NCI-H82 treated with DMSO at 0.1 percent for 48 hours (cell line): ENCODE measurements at regions not wholly inside any gene's neighbourhood (a gene's known extent, or its start where the extent isn't known, plus 50 kb on each side); places are given as distances from the start of the nearest gene placed in this dataset.

Experiments
- DNase-seq: peaks from one replicate; lab custom pipeline; 2025; ENCODE audit not compliant: unreplicated experiment; lab: John Stamatoyannopoulos, UW

GRCh38 chr1:55611123-55611522 is 396.0 kb upstream of the USP24 start:
- no peak for DNase-seq

DNA sequence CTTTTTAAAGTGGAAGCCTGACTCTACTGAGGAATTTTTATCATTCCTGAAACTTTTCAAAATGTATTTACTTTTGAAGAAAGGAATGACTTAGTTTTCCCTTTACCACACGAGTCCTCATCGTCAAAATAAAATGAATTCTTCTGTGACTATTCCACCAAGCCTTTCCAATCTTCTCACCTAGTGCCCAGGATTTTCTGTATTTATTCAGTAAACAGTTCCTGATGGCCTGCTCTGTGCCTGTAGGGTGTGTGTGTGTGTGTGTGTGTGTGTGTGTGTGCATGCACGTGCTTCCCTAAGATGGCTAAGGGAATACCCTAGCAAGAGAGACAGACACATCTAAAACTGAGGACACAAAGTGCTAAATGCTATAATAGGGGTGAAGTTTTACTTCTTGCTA is 395.0 kb upstream of the USP24 start:
- no peak for DNase-seq

DNA sequence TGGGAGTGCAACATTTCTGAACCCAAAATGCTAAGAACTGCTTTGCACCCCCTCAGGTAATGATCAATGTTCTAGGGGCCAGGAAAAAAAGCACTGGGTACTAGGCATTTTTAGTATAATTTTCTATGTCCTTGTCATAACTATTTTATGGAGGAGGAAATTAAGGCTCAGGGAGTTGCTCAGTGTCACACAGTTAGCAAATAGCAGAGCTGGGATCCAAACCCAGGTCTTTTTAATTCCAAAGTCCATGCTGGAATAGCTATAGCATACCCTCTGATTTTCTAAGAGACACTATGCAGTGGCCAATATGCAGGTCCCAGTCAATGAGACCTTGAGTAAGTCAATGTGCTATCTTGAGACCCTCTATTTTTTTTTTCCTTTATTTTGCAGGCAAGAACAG is 394.5 kb upstream of the USP24 start:
- DNase-seq = no peak

DNA sequence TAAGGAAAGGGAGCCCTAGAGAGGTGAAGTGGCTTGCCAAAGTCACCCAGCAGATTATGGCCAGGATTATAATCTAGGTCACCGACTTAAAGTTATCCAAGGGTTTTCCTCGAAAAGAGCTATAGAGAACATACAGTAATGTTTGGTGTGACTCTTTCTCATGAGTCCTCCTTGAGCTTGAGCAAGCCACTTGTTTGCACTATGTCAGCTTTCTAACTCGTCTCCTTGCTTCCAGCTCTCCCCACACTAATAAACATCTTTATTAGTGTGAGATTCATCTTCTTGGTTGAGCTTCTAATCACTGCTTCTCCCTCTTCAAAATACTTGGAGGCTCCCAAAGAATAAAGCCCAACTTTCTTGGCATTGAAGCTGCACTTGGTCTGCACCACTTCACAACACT is 390.0 kb upstream of the USP24 start:
- DNase-seq = no peak

DNA sequence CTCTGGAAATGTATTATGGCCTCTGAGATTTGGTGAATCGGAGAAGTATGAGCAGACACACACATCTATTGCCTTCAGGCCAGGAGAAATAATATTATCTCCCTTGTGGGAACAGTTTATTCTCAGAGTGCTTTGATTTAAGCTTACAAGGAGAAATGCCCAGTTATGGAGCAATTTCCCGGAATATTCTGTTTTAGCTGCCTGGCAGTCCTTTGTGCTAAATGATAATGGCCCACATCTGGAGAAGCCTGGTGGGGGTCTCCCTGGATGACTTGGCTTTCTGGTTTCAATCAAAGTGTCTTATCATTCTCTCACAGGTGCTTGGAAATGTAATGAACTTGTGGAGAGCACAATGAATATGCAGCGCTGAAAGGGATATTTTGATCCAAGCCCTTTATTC is 389.6 kb upstream of the USP24 start:
- DNase-seq = no peak

- DNase-seq = no peak
Observed at GRCh38 chr1:55604179-55604578, 389.0 kb upstream of the USP24 start.

- no peak for DNase-seq
Observed at GRCh38 chr1:55600242-55600641, 385.1 kb upstream of the USP24 start.

GRCh38 chr1:55597910-55598309 is 382.7 kb upstream of the USP24 start:
- no peak for DNase-seq

DNA sequence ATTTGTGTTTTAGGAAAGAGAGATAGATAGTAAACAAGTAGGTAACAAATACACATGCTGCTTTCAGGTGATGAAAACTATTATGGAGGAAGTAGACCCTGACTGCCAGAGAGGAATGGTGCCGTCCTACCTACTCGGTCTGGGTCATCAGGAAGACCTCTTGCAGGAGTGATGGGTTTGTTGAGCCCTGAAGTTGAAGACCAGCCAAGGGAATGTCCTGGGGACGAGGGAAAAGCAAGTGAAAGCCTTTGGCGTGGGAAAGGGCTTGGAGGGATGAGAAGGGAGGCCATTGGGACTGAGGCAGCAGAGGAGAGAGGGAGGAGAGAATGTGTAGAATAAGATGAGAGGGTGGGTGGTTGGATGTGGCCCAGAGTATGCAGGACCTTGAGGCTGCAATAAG is 379.5 kb upstream of the USP24 start:
- DNase-seq = no peak

- no peak for DNase-seq
Observed at GRCh38 chr1:55593298-55593697, 378.1 kb upstream of the USP24 start.

DNA sequence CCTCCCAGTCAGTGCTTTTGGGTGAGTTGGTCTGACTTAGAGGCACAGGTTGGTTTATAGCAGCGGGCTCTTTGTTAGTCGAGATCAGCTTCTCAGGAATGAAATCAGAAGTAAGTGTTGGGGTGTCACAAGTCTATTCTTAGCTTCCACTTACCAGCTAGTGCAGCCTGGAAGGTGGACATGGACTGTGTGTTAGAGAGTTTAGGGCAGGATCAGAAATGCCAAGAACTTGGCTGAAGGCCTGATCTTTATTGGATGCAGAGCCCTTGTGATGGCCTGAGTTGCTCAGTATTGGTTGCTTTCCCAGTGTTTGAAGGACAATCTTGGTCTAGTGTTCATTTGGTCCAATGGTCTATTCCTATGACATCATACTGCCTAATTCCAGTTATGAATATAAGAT is 377.0 kb upstream of the USP24 start:
- no peak for DNase-seq

GRCh38 chr1:55589671-55590297 is 374.6 kb upstream of the USP24 start:
- DNase-seq = no peak

DNA sequence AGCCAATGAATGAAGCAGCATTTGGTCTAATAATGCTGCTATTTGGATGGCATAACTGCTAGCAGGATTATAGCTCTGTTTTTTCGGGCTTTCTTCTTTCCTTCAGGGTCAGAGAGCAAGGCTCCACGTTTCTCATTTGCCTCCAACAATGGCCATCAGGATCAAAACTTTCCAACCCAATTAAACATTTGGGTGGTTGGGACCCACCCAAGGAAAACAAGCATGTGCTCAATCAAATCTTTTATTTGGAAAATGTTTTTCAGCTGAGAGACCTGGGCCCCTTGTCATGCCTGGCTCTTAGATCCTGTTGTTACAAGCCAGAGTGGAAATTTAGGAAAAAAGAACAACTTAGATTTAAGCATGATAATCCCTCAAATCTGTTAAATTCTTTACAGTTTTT is 373.1 kb upstream of the USP24 start:
- DNase-seq = no peak

GRCh38 chr1:55586771-55587170 is 371.6 kb upstream of the USP24 start:
- DNase-seq = no peak

- DNase-seq = no peak
Observed at GRCh38 chr1:55585402-55585792, 370.2 kb upstream of the USP24 start.

DNA sequence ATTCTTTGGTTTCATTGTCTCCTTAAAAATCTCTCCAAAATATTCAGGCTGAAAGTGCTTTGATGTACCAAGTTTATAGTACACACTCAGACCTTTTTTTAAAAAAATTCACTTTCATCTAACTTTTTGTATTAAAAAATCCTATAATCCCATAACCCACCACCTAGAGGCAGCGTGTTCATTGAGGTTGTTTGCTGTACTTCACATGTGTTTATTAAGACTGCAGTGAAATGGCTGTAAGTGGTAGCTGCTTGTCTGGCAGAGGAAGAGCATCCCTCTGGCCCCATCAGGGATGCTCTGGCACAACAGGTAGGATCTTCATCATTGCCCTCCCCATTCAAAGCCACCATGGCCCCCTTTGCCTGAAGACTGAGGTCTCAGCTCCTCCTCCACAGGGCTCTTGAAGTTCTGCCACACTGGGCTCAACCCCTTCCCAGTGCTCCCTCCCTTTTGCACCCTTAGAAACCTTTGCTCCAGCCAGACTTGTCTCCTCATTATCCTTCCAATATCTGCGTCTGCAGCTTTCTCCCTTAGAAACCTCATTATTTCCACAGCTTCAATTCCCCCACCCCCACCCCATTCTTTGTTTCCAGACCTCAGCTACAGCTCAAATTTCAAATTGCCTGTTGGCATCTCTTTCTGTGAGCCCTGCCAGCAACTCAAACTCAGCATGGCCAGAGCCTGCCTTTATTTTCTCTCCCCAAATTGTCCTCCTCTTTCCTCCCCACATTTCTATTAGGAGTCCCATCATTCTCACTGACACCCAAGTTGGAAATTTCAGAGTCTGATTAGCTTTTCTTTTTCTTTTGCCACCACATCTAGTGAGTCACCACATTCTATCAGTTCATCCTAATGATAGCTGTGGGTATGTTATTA is 369.6 kb upstream of the USP24 start:
- no peak for DNase-seq

GRCh38 chr1:55582084-55582483 is 366.9 kb upstream of the USP24 start:
- no peak for DNase-seq

DNA sequence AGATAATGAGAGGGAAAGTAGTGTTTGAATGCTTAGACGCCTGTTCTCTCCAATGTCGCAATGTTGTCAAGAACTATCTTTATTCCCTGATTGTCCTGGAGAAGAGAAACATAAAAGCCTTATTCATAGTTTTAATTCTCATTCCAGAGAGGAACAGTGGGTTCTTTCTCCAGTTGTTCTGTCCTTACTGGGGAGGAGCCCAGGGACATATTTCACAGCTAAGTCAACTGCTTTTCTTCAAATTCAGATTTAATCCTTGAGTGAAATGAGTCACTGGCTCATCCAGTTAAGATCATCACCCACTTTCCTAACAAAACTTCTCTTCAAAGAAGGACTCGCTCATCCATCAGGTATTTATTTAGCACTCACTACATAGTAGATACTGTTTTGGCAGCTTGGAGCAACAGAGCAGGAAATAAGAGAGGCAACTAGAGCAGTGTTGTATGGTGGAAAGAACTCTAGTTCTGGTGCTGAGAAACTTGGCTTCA is 365.7 kb upstream of the USP24 start:
- DNase-seq = no peak

DNA sequence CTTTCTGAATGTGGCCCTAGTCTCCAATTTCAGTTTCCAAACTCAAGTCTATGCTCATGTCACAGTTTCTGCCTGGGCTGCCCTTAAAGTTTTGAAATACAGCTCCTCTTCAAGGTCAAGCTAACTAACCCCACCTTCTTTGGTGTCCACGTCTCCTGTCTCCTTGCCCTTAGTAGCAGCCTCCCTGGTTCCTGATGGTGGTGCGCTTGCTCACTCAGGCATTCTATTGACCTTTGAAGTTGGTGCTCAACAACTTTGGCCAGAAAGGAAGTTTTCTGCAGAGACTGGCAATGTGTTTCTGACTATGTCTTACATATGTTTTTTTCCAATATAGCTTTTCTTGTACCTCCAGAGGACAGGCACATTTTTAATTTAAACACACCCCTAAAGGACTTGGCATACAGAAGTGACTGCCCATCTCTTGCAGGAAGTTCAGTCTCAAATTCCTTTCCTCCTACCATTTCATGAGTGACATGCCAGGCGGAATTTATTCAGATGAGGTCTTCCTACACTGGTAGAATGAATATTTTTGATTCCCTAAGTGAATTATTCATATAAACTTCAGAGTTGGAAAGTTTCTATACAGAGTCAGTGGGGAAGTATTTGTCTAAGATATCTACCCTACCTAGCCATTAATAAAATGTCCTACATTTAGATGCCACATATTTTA is 364.3 kb upstream of the USP24 start:
- DNase-seq = no peak

DNA sequence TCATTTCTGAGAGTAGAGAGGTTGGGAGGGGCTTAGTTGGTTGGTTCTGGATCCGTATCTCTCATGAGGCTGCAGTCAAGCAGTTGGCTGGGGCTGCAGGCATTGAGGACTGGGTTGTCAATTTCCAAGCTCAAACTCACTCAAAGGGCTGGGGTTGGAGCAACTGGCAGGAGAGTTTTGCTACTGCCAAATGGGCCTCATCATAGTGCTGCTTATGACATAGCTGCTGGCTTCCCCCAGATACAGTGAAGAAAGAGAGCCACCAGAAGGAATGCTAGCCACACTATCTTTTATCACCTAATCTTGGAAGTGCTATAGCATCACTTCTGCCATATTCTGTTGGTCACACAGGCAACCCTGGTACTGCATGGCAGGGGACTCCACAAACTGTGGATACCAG is 363.5 kb upstream of the USP24 start:
- DNase-seq = no peak

GRCh38 chr1:55575571-55576279 is 360.6 kb upstream of the USP24 start:
- DNase-seq = no peak
